HG02973 (cell line): ENCODE measurements at regions not wholly inside any gene's neighbourhood (a gene's known extent, or its start where the extent isn't known, plus 50 kb on each side); places are given as distances from the start of the nearest gene placed in this dataset.
"Not testable (repeated sequence)": the region's sequence is repeated elsewhere in the genome, so short reads cannot be mapped to it uniquely, and the experiment has no call there.

Source experiments
- ATAC-seq: cut with Tn5 transposase; IDR thresholded peaks from one replicate; pipeline ENCODE4 v1.9.1; 2021; ENCODE audit warnings: moderate library complexity; ENCODE audit not compliant: unreplicated experiment

DNA sequence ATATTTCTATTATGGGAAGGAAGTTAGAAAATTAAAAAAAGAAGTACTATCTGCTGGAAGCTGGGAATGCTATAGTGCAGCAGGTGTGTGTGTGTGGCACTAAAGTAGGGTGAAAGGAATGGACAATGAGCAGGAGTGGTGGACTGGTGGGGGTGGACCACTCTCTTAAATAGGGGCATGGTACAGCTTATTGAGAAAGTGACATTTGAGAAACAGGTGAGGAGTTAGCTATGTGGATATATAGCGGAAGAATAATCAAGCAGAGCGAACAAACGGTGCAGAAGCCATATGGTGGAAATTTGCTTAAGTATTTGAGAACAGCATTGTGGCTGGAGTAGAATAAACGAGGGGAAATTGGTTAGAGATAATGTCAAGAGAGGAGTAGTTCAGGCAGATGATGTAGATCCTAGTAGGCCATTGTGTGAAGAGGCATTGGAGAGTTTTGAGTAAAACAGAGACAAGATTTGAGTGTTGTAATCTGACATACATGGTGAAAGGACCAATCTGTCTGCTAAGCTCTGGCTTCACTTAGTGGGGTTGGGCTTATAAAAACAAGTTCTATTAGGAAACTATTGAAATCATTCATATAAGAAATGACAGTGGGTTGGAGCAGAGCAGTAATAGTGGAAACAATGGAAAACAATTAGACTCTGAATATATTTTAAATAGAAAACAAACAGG lies 149.2 kb upstream of the SYT10 start:
- no peak for ATAC-seq

DNA sequence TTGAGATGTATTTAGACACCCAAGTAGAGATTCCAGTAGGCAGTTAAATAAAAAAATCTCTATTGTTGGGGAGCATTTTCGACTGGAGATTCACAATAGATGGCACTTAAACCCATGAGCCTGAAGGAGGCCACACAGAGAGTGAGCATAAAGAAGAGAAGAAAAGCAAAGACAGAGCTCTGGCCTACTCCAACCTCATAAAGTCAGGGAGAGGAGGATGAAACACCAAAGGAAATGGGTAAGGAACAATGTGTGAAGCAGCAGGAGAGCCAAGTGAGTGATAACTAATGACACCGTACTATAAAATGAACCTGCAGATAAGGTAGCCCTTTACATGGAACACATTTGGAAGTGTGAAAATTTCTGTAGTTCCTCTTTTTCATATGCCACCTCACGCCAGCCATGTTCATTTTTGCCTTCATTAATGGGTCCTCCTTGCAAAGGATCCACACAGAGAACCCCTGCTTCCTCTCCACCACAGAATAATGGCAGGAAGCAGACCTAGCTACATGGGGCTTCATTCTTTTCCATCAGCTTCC lies 150.0 kb upstream of the SYT10 start:
- ATAC-seq, result no peak

DNA sequence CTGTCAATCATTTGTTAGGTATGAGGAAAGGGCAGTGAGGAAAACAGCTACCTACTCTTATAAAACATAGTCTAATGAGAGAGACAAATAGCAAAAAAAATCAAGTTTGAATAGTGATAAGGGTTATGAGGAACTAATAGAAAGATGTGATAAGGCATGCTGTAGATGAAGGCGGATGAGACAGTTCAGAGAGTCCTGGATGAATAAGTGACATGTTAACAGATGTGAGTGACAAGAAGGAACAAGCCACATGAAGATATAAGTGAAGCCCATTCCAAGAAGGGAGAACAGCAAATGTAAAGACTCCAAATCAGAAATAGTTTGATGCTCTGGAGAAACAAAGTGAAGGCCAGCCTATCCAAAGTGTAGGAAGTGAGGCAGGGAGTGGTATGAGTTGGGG lies 154.1 kb upstream of the SYT10 start:
- ATAC-seq, result no peak

DNA sequence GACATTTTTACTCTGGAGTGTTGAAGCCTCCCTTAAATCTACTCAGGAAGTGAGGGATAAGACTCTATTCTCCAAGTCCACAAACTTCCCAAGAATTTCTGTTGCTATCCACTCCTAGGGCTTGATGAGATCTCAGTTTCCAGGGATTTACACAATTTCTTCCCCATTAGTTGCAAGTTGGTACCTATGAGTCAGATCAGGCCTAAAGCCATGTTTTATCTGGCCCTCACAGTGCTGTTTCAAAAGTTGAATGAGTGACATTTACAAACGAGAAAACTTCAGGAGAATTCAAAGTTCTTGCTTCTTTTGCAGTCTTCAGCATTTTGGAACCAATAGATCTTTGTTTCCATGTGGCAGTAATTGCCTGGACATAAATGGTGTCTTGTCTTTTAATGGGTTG lies 156.4 kb upstream of the SYT10 start:
- no peak for ATAC-seq

DNA sequence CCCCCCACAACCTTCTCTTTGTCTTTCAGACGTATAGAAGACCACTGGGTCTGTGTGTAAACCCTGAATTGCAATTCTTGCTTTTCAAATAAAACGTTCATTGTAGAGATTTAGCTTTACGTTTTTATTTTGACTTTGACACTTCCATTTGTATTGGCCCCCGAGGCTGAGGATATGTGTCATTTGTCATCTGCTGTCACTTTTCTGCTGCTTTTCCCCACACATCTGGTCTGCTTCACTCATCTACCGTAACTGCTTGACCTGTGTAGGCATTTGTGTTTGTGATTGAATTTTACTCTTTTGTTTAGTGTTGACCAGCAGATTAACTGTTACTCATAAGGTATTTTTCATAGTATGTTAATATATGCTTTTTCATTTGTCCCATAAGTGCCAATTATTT lies 157.2 kb upstream of the SYT10 start:
- no peak for ATAC-seq

DNA sequence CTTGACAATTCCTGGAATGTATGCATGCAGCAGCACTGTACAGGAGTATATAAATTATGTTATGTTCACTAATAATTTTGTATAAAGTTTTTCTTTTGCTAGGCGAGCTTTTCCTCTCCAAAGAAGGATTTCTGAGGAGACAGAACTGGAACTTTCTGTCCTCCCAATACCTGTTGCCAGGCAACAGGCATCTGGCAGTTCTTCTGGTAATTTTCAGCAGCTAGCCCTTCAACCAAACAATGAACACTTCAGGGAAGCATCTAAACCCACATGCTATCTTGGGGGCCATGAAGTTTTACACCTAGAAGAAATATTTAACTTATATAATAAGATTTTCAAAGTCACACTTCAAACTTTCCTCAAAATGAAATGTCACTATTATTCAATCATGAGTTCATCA lies 162.9 kb upstream of the SYT10 start:
- no peak for ATAC-seq

DNA sequence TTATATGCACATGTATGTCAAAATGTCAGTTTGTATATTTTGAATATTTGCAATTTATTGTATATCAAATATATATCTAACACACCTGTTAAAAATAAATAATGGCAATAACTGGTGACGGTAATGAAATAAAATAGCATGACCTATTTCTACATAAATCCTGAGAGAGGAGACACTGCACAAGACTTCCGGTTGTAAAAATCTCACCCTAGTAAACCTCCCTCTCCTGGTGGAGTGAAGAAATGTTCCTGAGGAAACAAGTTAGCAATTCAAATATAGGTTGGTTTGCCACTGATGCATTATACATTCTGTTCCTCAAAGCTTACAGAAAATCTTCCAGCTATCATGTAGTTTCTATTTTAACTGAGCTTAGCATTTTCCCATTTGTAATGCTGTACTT lies 166.1 kb upstream of the SYT10 start:
- ATAC-seq, result no peak

DNA sequence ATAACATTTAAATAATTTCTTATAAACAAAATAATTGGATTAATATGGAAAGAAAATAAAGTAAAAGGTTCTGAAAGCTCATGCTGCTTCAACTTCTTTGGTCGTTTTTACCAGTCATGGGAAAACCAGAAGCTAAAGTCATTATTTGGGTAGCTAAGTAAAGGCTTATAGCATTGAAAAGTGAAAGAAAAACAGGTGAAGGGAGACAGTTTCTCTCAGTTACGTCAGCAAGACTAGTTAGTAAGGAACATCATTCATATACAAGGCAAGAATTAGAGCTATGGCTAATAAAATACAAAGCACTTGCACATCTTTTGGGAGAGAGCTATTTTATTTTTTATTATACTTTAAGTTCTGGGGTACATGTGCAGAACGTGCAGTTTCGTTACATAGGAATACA lies 170.3 kb upstream of the SYT10 start:
- ATAC-seq, result no peak

DNA sequence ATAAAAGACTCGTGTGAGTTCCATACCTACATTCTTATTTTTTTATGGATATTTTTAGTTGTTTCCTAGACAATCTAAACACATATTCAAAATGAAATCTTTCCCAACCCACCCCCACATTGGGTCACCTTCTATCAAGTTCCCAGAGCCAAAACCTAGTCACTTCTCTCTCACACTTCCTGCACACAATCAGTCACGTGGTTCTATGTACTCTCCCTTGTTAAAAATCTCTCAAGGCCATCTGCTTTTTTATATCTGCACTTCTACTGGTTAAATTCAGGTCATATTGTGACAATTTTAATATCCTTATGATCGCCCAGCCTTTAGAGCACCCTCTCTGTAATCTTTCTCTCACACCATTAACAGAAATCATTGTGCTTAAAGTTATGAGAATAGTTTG lies 175.0 kb upstream of the SYT10 start:
- no peak for ATAC-seq

DNA sequence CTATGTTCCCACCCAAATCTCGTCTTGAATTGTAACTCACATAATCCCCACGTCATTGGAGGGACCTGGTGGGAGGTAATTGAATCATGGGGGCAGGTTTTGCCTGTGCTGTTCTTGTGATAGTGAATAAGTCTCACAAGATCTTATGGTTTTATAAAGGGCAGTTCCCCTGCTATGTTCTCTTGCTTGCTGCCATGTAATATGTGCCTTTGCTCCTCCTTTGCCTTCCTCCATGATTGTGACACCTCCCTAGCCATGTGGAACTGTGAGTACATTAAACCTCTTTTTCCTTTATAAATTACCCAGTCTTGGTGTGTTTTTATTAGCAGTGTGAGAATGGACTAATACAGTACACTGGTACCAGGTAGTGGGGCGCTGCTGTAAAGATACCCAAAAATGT lies 177.6 kb upstream of the SYT10 start:
- no peak for ATAC-seq

DNA sequence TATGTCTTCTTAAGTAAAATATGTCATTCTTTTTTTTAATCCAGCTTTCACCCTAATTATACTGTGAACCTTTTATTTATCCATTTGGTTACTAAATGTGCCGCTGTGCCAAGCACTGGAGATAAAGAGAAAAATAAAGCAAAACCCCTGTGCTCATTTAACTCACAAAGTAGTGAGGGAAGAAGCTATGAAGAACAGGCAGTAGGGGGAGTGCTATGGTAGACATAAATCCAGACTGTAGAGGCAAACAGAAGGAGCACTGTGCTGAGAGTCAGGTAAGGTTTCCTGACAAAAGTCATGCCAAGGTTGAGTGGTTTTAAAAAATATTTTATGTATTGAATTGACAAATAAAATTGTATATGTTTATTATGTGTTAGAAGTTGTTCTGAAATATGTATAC lies 188.5 kb upstream of the SYT10 start:
- no peak for ATAC-seq

DNA sequence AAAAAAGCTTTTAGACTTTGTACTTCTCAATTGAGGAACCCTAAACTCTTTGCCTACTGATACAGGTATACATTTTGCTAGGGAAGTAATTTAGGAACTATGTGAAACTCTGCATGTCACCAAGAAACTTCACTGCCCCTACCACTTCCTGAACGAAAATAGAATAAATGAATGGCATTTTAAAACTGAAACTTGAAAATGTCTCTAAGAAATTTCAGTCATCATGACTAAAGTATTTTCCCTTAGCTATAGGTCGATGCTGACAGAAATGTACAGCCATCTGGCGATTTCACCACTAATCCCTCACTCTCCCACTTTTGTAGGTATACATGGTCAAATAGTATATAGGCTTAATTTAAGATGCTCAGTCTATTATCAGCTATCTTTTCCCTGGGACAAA lies 194.9 kb upstream of the SYT10 start:
- no peak for ATAC-seq

DNA sequence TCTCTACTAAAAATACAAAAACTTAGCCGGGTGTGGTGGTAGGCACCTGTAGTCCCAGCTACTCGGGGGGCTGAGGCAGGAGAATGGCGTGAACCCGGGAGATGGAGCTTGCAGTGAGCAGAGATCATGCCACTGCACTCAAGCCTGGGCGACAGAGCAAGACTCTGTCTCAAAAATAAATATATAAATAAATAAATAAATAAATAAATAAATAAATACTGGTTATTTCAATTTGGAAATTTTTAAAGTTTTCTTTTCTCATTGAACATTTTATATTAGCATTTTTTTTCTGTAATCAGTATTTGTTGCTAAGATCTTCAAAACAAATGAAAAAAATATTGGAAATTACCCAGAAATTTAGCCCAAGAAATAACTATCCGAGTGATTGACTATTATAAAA lies 197.3 kb upstream of the SYT10 start:
- not testable (repeated sequence) for ATAC-seq

DNA sequence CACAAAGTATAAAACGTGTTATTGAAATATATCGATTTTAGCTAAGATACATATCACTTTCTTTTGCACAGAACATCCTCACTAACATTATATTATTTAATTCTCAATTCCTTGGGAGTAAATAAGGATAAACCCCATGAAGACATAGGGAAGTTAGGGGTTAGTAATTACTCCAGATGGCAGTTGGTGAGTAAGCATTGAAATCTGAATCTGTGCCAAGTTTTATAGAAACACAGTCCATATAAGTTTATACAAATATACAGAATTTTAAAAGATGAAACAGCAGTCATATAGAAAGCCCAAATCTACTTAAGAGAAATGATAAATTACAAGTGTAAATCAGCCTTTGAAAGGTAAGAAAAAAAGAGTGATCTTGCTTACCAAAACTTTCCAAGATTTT lies 200.4 kb upstream of the SYT10 start:
- no peak for ATAC-seq

DNA sequence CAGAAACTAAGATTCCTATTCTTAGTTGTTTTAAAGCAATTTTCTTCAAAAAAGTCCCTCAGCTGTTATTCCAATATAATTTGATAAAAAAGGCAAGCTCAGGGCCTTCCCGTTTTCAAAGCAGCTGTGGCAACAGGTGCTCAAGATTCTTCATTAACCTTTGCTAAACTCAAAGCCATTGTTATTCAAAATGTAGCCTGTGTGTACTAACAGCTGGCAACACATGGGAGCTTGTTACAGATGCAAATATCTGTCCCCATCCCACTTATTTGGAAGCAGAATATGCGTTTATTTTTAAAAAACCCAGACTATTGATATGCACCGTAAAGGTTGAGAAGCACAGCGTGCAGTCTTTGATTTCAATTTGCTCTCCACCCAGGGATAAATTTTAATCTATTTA lies 210.4 kb upstream of the SYT10 start:
- no peak for ATAC-seq

DNA sequence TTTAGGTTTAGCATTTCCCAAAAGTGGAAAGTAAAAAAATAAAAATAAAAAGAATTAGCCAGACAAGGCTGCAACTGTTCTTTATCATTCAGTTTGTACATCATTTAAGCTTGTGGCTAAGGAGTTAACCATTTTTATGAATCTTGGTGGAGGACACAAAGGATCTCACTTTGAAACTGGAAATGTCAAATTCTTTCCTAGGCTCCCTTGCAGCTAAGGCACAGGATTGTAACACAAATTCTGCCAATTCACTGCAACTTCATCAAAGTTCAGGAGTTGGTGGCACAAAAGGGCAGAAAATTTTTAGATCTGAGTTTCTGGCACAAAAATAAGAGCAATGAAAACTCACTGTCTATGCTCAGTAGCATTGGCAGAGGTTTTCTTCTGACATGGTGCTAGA lies 211.2 kb upstream of the SYT10 start:
- no peak for ATAC-seq

DNA sequence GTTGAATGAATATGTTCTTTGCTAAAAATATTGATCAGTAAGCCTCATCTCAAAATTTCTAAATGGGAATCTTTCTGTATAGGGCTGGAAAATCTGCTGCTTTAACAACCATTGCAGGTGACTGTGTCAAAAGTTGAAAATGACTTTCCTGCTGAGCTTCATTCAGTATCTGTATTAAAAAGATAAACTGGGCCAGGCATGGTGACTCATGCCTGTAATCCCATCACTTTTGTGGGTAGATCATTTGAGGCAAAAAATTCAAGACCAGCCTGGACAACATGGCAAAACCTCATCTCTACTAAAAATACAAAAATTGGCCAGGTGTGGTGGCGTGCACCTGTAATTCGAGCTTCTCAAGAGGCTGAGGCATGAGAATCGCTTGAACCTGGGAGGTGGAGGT lies 213.7 kb upstream of the SYT10 start:
- ATAC-seq, result no peak

DNA sequence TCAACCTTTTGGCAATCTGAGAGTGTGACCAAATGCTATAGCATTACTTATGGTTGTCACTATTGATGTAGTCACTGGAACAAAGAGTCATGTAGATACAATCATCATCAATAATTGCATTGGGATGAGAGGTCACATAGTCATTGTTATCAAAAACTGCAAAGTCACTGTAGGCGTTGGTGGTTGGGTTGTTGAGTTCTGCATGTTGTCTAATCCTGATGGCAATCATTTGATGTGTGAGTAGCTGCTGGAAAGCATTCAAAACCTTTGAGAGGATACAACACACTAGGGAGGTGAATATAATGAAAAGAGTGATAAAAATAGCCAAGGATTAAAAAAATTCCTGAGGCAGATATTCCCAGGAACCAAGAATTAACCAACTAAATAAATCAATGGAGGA lies 214.7 kb upstream of the SYT10 start:
- ATAC-seq, result no peak

DNA sequence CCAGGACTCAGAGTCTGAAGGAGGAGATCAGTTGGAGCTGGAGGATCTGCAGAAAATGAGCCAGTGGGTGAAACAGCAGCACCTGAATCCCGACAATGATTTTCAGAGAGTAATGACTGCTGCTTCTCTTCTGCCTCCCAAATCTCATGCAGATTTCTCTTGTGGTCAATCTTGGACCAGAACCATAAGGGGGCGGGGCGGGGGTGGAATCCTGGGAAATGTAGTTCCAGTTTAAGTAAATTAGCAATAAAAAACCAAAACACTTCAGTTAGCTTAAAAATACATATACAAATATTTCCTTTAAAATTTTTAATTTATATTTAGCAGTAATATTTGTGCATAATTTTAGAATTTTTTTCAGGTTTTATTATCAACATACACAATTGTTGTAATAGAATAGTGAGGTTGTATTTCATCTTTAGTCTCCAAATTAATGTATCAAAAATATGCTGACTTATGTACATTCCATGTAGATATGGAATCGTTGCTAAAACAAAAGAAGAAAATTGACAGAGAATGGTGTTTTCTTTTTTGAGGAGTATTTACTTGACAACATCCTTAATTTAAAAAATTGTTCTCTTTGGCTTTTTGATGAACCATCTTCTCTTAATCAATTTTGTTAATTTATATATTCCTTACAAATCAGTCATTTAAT lies 223.5 kb upstream of the SYT10 start:
- no peak for ATAC-seq

DNA sequence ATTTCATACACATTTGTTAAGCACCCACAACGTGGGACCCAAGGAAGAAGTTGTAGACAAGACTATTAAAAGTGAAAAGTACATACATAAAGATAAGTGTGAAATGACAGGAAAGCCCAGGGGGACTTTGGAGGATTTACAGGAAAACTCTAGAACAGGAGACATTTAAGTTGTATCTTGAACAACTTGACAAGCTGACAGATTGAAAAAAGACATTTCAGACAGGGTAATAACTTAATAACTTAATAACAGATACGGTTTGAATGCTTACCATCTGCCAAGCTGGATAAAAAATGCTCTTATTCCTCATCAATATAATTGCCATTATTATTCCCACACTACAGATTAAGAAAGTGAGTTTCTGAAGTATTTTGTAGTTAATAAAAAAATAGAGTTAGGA lies 229.7 kb upstream of the SYT10 start:
- no peak for ATAC-seq

DNA sequence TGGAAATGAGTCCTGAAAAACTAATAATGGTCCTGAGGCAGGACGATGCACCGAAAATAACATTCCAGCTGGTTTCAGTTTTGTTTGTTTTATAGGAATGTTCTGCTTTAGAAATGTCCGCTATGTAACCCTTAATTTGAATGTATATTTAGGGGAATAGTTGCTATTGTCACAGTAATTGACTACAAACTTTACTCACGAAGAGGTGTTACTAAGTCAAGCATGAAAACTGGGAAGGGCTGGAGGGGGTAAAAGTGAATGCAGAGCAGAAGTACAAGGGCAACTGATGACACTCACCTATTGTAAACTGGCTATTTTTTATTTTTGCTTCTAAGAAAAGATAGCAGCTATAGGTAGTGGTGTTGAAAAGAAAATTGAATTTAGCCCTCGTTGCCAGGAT lies 230.7 kb upstream of the SYT10 start:
- ATAC-seq, result no peak

DNA sequence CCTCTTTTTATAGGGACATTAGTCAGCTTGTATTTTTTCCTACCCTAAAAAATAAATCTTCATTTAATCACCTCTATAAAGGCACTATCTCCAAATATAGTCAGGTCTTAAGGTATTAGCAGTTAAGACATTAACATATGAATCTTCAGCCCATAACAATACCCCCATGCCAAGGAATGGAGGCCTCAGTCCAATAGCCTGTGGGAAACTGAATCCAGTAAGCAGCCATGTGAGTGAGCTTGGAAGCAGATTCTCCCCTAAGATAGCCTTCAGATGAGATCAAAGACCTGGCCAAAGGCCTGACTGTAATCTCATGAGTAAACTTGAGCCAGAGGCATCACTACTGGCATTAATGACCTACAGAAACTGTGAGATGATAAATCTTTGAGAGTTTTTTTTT lies 232.1 kb upstream of the SYT10 start:
- ATAC-seq, result no peak
